ENCODE measurements at regions not wholly inside any gene's neighbourhood (a gene's known extent, or its start where the extent isn't known, plus 50 kb on each side); places are given as distances from the start of the nearest gene placed in this dataset.

DNA sequence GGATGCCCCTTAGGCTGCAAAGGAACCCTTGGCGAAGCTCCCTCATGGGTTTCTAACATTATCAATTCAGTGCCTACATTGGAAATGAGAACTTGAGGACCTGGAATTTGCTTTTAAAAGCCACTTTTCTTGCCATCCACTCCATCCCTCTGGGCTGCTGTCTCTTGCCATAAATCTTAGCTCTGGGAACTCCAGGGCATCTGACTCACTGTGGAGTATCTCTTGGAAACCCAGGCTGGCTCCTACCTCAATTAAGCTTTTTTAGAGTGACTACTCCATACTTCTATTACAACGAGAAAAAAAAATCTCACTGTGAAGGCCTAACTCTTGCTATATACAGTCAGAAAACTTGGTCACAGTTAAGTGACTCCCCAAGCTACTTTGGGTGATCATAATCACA is 227.2 kb upstream of the SETBP1 start:
- intact Hi-C loops (cut with DNase I; ENCODE audit: low total_unique reads) = no loop called here
- TF ChIP-seq, protein P1, sequence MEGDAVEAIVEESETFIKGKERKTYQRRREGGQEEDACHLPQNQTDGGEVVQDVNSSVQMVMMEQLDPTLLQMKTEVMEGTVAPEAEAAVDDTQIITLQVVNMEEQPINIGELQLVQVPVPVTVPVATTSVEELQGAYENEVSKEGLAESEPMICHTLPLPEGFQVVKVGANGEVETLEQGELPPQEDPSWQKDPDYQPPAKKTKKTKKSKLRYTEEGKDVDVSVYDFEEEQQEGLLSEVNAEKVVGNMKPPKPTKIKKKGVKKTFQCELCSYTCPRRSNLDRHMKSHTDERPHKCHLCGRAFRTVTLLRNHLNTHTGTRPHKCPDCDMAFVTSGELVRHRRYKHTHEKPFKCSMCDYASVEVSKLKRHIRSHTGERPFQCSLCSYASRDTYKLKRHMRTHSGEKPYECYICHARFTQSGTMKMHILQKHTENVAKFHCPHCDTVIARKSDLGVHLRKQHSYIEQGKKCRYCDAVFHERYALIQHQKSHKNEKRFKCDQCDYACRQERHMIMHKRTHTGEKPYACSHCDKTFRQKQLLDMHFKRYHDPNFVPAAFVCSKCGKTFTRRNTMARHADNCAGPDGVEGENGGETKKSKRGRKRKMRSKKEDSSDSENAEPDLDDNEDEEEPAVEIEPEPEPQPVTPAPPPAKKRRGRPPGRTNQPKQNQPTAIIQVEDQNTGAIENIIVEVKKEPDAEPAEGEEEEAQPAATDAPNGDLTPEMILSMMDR (IDR thresholded peaks at IDR 0.05) = no peak
- no peak for TF ChIP-seq POLR2A (IDR thresholded peaks at IDR 0.05)
- WGBS, 2 donors = 47 to 61% methylated on average over 2 of the region's 2 CpGs
- no peak for DNase-seq (ENCODE audit: low spot score in 2 of 2)
- no peak overlapping the region for H3K4me3 ChIP-seq (ENCODE audit: low read depth, poor library complexity, severe bottlenecking)

DNA sequence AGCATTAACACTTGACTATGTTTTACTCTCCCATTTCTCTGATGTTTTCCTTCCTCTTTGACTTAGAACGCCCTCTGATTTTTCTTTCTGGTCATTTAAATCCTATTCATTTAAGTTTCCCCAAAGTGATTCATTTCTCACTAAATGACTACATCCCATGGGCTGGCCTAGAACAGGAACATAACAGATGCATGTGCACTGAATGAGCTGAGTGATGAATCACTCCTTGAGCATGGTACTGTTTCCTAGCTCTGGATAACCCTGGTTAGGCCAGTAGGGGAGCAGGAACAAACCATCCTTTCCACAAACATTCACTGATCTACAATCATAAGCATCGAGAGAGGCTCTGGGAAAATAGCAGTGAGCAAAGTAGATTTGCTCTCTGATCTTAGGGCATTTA is 221.9 kb upstream of the SETBP1 start:
- DNase-seq (ENCODE audit: low spot score in 2 of 2) = no peak
- TF ChIP-seq, protein P1 (IDR thresholded peaks at IDR 0.05) = no peak
- TF ChIP-seq POLR2A (IDR thresholded peaks at IDR 0.05) = no peak
- WGBS, 2 donors = 74 to 82% methylated on average over 2 of the region's 2 CpGs
- intact Hi-C loops (cut with DNase I; ENCODE audit: low total_unique reads) = no loop called here
- H3K4me3 ChIP-seq (ENCODE audit: low read depth, poor library complexity, severe bottlenecking) = no peak overlapping the region

DNA sequence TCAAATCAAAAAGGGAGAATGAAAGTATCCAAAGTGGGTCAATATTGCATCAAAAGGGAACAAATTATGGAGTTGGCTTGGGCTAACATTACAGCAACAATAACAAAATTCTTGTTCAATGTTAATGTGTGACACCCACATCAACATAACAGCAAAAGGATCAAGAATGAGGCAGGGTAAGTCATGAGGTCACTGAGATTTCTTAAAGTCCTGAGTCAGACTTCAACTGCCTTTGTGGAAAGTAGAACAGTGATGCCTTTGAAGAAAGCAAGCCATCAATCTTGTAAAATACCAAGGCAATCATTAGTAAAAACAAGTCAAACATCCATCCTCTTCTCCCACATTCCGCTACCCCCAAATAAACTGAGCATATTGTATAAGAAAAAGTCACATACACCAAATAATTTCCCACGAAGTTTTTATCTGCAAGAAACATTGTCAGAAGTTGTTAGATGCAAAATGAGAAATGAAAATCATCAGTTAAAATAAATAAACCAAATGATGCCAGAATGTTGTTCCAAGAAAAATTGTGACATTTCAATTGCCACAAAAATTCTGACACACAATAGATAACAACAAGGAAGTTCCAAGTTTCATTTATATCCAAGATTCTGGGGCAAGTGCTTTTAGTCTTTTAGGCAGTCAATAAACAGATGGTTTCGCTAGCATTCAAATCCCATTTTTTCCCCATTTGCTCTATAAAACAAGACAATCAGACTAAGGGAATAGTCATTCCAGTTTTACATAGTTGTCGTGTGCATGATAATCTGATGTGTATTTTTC is 216.1 kb upstream of the SETBP1 start:
- intact Hi-C loops (cut with DNase I; ENCODE audit: low total_unique reads) = no loop called here
- WGBS, 2 donors = 53 to 54% methylated on average over 4 of the region's 4 CpGs
- H3K4me3 ChIP-seq (ENCODE audit: low read depth, poor library complexity, severe bottlenecking) = no peak overlapping the region
- peak in 1 of 2 donors; percentile 19 for DNase-seq (ENCODE audit: low spot score in 2 of 2)
- TF ChIP-seq POLR2A (IDR thresholded peaks at IDR 0.05) = no peak
- TF ChIP-seq, protein P1 (IDR thresholded peaks at IDR 0.05) = no peak

DNA sequence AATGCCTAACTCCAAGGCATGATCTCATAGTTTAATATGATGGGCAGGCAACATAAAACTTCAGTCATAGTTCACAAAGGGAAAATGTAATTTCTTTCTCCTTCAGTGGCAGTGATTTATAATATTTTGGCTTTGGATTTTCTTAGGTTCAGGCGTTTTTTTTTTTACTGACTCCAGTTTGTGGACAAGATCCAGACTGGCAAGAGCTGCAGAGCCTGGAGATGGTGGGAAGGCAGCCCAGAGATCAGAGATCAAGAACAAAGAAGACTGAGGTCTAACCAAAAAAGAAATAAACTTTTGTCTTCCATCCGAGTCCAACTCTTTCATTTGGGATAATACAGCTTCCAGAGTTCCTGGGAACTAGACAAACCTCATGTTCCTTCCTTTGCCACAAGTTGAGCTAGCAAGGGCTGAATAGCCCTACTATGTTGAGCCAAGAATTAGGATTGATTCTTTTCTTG is 215.3 kb upstream of the SETBP1 start:
- H3K4me3 ChIP-seq (ENCODE audit: low read depth, poor library complexity, severe bottlenecking) = no peak overlapping the region
- 6 to 13% methylated on average over 2 of the region's 2 CpGs for WGBS, 2 donors
- intact Hi-C loops (cut with DNase I; ENCODE audit: low total_unique reads) = no loop called here
- no peak for TF ChIP-seq POLR2A (IDR thresholded peaks at IDR 0.05)
- TF ChIP-seq, protein P1 (IDR thresholded peaks at IDR 0.05) = no peak
- DNase-seq (ENCODE audit: low spot score in 2 of 2) = no peak

DNA sequence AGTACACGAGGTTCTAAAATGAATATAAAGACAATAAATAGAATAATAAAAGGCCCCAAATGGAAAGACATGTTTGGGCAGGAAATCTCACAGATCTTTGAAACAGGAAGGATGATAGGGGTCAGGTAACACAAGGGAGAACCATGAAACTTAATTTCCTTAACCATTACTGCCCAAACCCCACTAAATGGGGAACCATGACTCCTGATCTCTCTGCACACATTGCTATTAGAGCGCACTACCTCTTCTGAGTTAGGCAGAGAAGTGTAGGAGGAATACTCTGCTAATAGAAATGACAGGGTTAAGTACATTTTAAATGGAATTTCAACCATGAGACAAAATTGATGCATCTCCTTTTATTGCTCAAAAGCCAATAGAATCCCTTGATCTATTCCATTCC is 213.7 kb upstream of the SETBP1 start:
- no peak for DNase-seq (ENCODE audit: low spot score in 2 of 2)
- intact Hi-C loops (cut with DNase I; ENCODE audit: low total_unique reads) = no loop called here
- WGBS, 2 donors = 75 to 81% methylated on average over 2 of the region's 2 CpGs
- no peak overlapping the region for H3K4me3 ChIP-seq (ENCODE audit: low read depth, poor library complexity, severe bottlenecking)
- no peak for TF ChIP-seq POLR2A (IDR thresholded peaks at IDR 0.05)
- TF ChIP-seq, protein P1 (IDR thresholded peaks at IDR 0.05) = no peak

DNA sequence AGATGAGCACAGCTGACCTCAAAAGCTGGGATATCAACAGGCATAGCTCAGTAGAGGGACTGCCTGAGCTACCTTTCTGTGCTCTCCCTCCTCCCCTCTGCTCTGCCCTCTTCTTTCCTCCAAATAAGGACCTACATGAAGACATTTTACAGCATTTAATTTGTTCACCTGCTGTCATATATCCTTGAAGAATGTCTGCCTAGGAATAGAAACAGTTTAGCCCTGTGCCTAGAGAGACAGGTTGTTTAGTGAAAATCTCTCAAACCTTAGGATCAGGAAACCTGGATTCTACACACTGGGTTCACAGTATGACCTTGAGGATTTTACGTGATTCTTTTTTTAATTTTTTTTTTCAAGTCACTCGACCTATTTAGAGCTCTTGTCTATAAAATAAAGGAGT is 213.0 kb upstream of the SETBP1 start:
- WGBS, 2 donors = 90 to 91% methylated on average over 2 of the region's 2 CpGs
- DNase-seq (ENCODE audit: low spot score in 2 of 2) = no peak
- no peak for TF ChIP-seq POLR2A (IDR thresholded peaks at IDR 0.05)
- TF ChIP-seq, protein P1 (IDR thresholded peaks at IDR 0.05) = no peak
- intact Hi-C loops (cut with DNase I; ENCODE audit: low total_unique reads) = no loop called here
- no peak overlapping the region for H3K4me3 ChIP-seq (ENCODE audit: low read depth, poor library complexity, severe bottlenecking)
